SK-N-SH treated with all-trans-retinoic acid at 6 μM for 48 hours (cell line): ENCODE measurements at regions not wholly inside any gene's neighbourhood (a gene's known extent, or its start where the extent isn't known, plus 50 kb on each side); places are given as distances from the start of the nearest gene placed in this dataset.

Experiments used
- ATAC-seq: fragments of 200-7000 bp; cut with Tn5 transposase; 3 replicates; pipeline ENCODE4 v1.9.1; 2020; ENCODE audit warnings: mild to moderate bottlenecking, moderate library complexity
- ARNTL ChIP-seq: fragments of 450-650 bp; formaldehyde crosslinking; IDR thresholded peaks from 2 replicates; pipeline ENCODE4 v1.5.0; 2020; ENCODE audit warnings: low read depth, mild to moderate bottlenecking, moderate library complexity, borderline replicate concordance
- CREB5 ChIP-seq: fragments of 250-450 bp; sonication (Bioruptor Pico); IDR thresholded peaks from 2 replicates; pipeline ENCODE4 v1.5.1; 2020; ENCODE audit warnings: low read depth, mild to moderate bottlenecking, moderate library complexity
- CSDC2 ChIP-seq: fragments of 250-450 bp; sonication (Bioruptor Pico); IDR thresholded peaks from 2 replicates; pipeline ENCODE4 v1.5.0; 2020; ENCODE audit warnings: mild to moderate bottlenecking, moderate library complexity
- CSRNP3 ChIP-seq: fragments of 250-450 bp; sonication (Bioruptor Pico); IDR thresholded peaks from 2 replicates; pipeline ENCODE4 v1.5.1; 2021; ENCODE audit warnings: mild to moderate bottlenecking, moderate library complexity
- ESRRG ChIP-seq: fragments of 250-450 bp; sonication (Bioruptor Pico); IDR thresholded peaks from 2 replicates; pipeline ENCODE4 v1.6.1; 2021; ENCODE audit warnings: mild to moderate bottlenecking
- ISL1 ChIP-seq: fragments of 250-450 bp; sonication (Bioruptor Pico); IDR thresholded peaks from 2 replicates; pipeline ENCODE4 v2.1.2; 2022; ENCODE audit warnings: mild to moderate bottlenecking, moderate library complexity
- OSR1 ChIP-seq: fragments of 250-450 bp; sonication (Bioruptor Pico); IDR thresholded peaks from 2 replicates; pipeline ENCODE4 v1.8.0; 2022; ENCODE audit warnings: moderate library complexity, mild to moderate bottlenecking, inconsistent platforms
- PATZ1 ChIP-seq: fragments of 250-450 bp; sonication (Bioruptor Pico); IDR thresholded peaks from 2 replicates; pipeline ENCODE4 v1.8.0; 2020; ENCODE audit warnings: mild to moderate bottlenecking, moderate library complexity, borderline replicate concordance
- POU6F1 ChIP-seq: fragments of 250-450 bp; sonication (Bioruptor Pico); IDR thresholded peaks from 2 replicates; pipeline ENCODE4 v1.8.0; 2021; ENCODE audit warnings: low read depth, mild to moderate bottlenecking, moderate library complexity, borderline replicate concordance
- PPARA ChIP-seq: fragments of 250-450 bp; sonication (Bioruptor Pico); IDR thresholded peaks from 2 replicates; pipeline ENCODE4 v1.5.0; 2020; ENCODE audit warnings: mild to moderate bottlenecking, borderline replicate concordance
- SNAI2 ChIP-seq: fragments of 250-450 bp; sonication (Bioruptor Pico); IDR thresholded peaks from 2 replicates; pipeline ENCODE4 v1.5.0; 2020; ENCODE audit warnings: mild to moderate bottlenecking, moderate library complexity
- TCF4 ChIP-seq: fragments of 250-450 bp; sonication (Bioruptor Pico); IDR thresholded peaks from 2 replicates; pipeline ENCODE4 v1.8.0; 2021; ENCODE audit warnings: mild to moderate bottlenecking, moderate library complexity, borderline replicate concordance
- TSHZ2 ChIP-seq: fragments of 250-450 bp; sonication (Bioruptor Pico); IDR thresholded peaks from 2 replicates; pipeline ENCODE4 v1.5.0; 2020; ENCODE audit warnings: mild to moderate bottlenecking, moderate library complexity
- ZC3H10 ChIP-seq: fragments of 250-450 bp; sonication (Bioruptor Pico); IDR thresholded peaks from 2 replicates; pipeline ENCODE4 v1.5.1; 2021; ENCODE audit warnings: mild to moderate bottlenecking, moderate library complexity
- ZFP3 ChIP-seq: fragments of 250-450 bp; sonication (Bioruptor Pico); IDR thresholded peaks from 2 replicates; pipeline ENCODE4 v1.5.0; 2020; ENCODE audit warnings: mild to moderate bottlenecking, moderate library complexity
- ZFP30 ChIP-seq: fragments of 450-650 bp; formaldehyde crosslinking; IDR thresholded peaks from 2 replicates; pipeline ENCODE4 v1.5.0; 2022; ENCODE audit warnings: mild to moderate bottlenecking, moderate library complexity
- ZNF70 ChIP-seq: fragments of 450-650 bp; formaldehyde crosslinking; IDR thresholded peaks from 2 replicates; pipeline ENCODE4 v1.5.0; 2020; ENCODE audit warnings: mild to moderate bottlenecking, moderate library complexity
- ZNF8 ChIP-seq: fragments of 450-650 bp; formaldehyde crosslinking; IDR thresholded peaks from 2 replicates; pipeline ENCODE4 v1.5.0; 2020; ENCODE audit warnings: mild to moderate bottlenecking, moderate library complexity

GRCh38 chr4:123510659-123511058 lies 114.1 kb downstream of the SPRY1 start (continued):
- TF ChIP-seq PATZ1 (CRISPR knock-in tag) (no peak), CREB5 (no peak), ZC3H10 (CRISPR knock-in tag) (no peak)
- TF ChIP-seq, all 23 proteins: peak for 0

- no peak for ATAC-seq
- TF ChIP-seq POU6F1 (CRISPR knock-in tag), result no peak
Measured at GRCh38 chr4:123516576-123516975, 120.0 kb downstream of the SPRY1 start.

- TF ChIP-seq ZFP3 (CRISPR knock-in tag) (no peak), POU6F1 (CRISPR knock-in tag) (no peak)
- no peak for ATAC-seq
Measured at GRCh38 chr4:123517176-123517575, 120.6 kb downstream of the SPRY1 start.

GRCh38 chr4:123517971-123518370 lies 121.4 kb downstream of the SPRY1 start:
- ATAC-seq, result no peak
- no peak for TF ChIP-seq ARNTL (CRISPR knock-in tag)
- TF ChIP-seq ZNF8 (CRISPR knock-in tag), result no peak

- ATAC-seq, result no peak
- TF ChIP-seq ZNF70 (CRISPR knock-in tag), result no peak
- no peak for TF ChIP-seq SNAI2
- TF ChIP-seq CSDC2, result no peak
- TF ChIP-seq CSRNP3 (CRISPR knock-in tag), result no peak
- no peak for TF ChIP-seq ZFP30
- no peak for TF ChIP-seq TSHZ2
- no peak for TF ChIP-seq ESRRG
- no peak for TF ChIP-seq PPARA
- TF ChIP-seq PATZ1 (CRISPR knock-in tag), result no peak
- no peak for TF ChIP-seq ZNF8 (CRISPR knock-in tag)
- TF ChIP-seq TCF4 (CRISPR knock-in tag), result no peak
- no peak for TF ChIP-seq ZFP3 (CRISPR knock-in tag)
- no peak for TF ChIP-seq ZC3H10 (CRISPR knock-in tag)
- TF ChIP-seq ISL1 (CRISPR knock-in tag), result no peak
- TF ChIP-seq OSR1 (CRISPR knock-in tag), result no peak
- TF ChIP-seq CREB5, result no peak
Measured at GRCh38 chr4:123520325-123520724, 123.7 kb downstream of the SPRY1 start.
